GM19035 (cell line): ENCODE measurements at regions not wholly inside any gene's neighbourhood (a gene's known extent, or its start where the extent isn't known, plus 50 kb on each side); places are given as distances from the start of the nearest gene placed in this dataset.

Source experiments
- ATAC-seq: cut with Tn5 transposase; IDR thresholded peaks from one replicate; pipeline ENCODE4 v1.9.1; 2021; ENCODE audit not compliant: unreplicated experiment

DNA sequence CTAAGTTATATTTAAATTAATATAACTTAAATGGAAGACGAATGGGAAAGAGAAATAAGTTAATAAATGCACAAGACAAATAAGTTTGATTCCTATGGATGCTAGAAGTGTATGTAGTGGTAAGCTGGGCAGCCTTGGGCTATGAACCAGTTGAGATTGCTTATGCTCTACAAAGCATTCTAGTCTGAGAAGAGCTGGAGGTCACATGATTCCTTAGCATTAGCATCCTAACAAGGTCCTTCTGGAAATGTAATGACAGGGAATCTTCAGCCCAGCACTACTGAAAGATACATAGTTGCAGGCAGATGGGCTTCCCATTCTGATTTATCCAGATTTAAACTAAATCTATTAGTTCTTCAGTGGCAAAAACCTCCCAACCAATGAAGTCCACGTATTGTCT is 102.3 kb upstream of the ESRRG start:
- no peak for ATAC-seq

DNA sequence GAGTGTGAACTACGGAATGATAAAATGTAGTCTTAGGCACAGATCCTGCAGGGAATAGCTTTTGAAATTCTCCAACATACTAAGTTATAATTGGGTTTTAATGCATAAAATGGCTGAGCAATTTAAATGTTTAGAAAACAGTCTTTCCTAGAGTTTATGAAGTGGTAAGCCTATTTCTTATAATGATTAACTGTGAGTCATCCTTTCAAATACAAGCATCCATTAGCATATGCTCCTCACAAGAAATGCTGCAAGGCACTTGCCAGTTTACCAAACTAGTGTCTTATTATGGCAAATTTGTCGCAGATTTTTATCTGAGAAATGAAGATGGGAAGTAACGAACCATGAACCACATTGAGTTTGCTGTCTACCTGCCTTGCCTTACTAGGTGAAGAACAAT is 101.3 kb upstream of the ESRRG start:
- ATAC-seq, result no peak

DNA sequence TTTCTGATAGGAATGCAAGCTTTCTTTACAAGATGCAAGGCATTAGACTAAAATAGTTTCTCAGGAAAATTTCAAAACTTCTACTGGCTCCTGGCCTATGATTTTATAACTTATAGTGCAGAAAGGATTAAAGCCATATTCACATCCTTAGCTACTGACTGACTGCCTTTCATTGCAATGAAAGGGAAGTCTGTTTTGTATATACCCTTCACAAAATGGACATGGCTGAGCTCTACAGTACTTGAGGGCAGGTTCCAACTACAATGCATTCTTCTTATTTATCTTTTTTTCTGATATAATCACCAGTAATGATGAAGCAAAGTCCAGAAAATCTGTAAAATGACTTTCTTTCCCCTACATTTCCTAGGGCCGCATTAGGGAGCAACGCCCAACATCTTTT is 100.5 kb upstream of the ESRRG start:
- no peak for ATAC-seq

DNA sequence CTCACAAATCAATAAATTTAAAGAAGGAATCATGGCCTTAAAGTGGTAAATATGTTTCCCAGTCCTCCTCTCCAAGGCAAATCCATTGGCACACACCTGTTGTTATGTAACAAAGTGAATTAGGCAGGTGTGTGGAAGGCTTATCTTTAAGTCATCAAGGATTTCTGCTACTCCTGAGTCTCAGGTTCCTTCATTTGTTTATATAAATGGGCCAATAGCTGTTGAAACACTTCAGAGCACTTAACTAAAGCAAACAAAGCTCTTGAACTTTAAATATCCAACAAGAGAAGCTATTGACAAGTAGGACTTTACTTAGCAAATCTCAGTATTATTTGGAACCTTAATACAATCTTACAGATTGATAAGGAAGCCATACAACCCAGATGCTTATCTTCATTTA is 99.3 kb upstream of the ESRRG start:
- ATAC-seq, result no peak

DNA sequence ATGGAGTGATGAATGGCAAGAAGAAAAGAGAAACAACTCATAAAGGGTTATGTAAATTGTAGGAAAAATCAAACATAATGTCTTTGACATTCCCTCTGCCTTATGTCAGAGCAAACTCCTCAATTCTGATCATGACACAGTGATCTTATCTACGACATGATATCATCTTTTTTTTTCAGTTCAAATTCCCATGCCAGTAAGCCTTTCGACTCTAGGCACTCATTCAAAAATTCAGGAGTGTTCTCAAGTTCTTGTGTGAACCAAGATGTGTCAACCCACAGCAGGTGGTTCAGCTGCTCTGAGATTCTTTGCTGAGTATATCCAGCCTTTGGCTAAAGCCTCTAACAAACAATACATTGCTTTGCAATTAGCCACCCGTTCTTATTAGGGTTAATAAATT is 97.1 kb upstream of the ESRRG start:
- no peak for ATAC-seq

DNA sequence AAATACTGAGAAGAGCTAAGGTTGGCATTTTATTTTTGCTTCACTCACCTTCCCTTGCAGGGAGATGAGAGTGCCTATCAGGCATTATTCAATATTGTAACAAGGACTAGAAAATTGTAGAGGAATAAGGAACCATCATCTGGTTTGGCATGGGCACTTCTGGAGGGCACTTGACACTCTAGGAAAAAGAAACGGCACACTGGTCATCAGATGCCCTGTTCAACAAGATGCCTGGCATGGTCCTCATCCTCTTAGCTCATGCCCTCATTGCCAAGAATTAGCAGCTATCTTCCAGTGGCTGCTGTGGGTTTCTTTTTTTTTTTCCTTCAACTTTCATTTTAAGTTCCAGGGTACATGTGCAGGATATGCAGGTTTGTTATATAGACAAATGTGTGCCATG is 95.1 kb upstream of the ESRRG start:
- no peak for ATAC-seq

DNA sequence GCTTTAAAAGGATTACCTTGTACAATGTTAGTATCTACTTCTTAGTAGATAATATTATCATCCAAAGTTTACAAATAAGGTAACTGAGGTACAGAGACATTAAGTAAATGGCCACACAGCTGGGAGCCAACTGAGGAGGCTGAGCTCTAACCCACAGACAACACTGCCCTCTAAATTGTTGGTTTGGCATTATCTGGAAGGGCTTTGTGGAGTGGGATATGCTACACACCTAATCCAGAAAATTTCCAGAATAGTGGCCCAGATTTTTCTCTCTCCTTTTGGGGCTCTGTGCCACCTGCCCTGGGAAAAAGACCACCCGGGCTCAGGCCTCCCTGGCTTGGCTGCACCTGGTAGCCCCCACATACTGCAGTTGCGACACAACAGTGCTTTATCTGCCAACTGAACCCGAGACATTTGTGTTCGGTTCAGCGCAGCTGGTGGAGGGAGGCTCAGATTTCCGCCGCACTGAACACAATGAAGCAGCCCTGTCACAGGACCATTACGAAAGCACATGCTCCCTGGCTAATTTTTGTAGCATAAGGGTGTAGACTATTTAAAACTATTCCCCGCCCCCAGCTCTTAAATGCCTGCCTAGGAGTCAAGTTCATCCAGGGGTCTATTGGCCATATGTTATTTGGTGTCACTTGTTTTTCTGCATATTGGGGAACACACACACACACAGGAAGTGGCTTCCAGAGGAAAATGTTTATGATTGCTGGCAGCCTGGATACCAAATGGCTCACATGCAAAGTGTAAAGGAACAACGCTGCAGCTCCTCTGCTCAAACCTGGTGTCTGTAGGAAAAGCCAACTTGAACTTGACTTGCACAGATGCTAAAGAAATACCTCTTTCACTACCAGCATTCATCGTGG is 92.3 kb upstream of the ESRRG start:
- ATAC-seq, result no peak

DNA sequence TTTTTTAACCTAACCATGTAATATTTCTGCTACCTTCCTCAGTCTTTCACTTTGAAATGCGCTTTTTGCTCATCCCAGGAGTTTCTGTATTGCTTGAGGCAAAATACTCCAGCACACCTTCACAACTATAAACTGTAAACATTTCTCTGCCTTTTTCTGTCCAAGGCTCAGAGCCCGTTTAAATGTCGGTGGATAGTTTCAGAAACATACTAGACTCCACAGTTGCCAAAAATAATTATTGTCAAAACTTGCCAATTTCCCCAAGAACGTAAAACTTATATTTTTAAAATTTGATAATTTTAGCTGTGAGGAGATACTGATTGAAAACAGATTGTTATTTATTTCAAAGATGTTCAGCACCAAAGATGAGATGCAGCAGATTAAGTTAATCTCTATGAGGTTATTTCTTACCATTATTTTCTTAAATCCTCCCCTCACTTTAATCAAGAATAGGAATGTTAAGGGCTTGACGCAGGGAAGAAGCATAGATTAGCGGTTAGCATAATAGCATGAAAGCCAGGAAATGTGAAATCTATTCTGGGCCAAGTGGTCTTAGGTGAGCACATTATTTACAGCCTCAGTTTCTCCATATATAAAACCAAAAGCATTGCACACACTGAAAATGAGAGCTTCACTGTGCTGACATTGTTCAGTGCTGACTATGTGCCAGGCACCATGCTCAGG is 91.5 kb upstream of the ESRRG start:
- no peak for ATAC-seq

DNA sequence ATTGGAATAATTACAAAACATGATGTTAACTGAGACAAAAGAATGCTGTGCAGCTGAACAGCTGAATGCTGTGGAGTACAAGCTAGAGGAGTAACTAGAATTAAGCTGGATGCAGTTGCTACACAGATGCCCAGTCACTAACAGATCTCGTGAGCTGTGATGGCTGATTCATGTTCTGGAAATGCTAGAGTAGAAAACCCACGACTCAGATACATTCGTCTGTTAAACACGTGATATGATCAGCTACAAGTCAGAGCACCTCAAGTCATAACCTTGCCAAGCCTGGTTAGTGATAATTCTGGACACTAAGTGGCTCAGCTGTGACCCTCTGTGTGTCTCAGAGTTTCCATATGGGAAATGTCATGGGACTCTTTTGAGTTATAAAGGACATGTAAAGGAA is 89.7 kb upstream of the ESRRG start:
- ATAC-seq, result no peak

DNA sequence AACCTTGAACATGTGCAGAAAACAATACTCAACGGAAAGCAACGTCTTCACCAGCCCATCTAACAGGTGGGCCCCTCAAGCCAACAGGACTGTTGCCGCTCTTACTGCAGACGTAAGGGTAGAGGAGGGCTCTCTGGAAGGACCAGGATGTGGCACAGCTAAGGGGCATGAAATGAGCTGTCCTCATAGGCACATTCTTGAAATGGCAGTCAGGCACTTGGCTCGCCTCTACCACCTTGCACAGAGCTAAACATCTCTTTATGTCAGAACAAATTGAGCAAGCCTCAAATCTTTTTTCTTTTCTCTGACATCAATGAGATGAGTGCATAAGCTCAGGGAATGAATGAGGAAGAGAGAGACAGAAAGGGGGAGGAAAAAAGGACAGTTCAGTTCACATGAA is 86.4 kb upstream of the ESRRG start:
- ATAC-seq, result no peak

DNA sequence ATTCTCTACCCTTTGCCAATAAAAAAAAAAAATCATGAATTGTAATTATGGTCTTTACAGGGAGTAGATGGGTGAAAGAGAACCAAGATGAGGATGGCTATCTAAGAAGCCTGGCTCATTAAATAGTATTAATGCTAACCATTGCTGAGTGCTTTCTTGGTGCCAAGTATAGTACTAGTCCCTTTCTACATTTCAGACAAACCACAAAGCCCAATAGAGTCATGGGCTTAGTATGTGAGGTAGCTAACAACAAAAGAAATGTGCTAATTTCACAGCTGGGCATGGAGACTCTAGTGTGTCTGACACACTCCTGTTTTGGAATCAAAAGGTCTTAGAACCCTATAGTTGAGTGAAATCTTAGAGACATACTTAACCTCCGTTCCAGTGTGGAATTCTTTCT is 84.5 kb upstream of the ESRRG start:
- ATAC-seq, result no peak

DNA sequence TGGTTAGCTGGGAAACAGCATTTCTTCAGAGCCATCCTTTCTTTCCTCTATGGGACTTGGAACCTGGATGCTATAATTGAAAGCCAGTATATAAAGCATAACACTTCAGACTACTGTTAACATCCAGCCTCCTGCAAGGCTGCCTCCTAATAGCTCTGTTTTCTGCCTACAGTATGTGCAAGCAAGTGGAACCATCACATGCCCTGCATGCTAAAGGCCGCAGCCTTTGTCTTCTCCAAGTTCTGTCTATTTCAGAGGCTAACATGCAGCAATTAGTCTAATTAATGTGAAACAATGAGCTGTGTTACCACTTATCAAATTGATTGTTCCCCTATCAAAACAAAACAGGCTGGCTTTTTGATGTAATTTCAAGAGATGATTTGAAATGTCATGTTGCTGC is 82.7 kb upstream of the ESRRG start:
- no peak for ATAC-seq

DNA sequence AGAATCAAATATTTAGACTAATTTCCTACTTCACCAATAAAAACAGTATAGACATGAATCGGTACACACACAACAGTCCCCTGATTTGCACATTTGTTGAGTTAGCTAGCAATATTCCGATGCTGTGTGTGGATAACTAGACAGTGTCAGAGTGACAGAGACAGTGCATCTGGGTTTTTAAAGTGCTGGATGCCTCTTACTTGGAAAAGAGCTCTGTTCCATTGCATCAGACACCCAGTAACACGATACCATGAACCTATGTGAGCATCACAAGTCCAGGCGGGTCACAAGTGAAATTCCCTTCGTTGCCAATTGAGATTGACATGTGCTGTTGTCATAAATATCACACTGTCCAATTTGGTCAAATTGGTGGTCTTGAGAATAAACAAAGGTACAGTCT is 82.0 kb upstream of the ESRRG start:
- ATAC-seq, result no peak

DNA sequence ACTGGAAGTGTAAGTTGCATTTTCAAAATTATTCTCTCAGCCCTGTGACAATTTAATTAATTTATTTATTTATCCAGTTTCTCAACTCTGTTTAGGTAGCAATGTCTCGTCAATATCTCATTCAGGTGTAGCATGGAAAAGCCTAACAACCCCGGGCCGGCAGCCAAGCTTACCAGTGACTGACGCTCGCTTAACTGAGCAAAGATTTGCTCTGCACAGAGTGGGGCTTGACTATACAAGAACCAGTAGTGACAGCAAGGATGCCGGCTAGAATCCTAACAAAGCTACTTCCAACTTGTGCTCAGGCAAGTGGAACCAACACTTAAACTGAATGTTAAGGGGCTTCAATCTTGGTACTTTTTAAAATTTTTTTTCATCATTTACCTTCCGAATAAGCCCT is 80.9 kb upstream of the ESRRG start:
- no peak for ATAC-seq

DNA sequence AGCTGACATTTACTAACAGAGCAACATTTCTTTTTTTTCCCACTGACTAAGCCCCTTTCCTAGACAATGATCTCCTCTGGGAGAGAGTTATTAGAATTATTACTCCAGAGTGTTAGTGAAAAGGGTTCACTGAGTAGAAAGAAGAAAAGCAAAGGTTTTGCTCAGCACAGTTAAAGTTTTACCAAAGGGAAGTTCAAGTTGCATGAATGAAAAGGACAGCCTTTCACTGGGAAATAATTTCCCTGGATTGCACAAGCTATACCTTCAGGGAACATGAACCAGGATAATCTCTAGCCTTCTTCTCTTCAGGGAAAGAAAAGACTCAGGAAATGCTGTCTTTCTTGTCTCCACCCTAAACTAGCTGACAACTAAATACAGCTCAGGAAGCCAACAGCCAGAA is 71.4 kb upstream of the ESRRG start:
- ATAC-seq, result no peak

DNA sequence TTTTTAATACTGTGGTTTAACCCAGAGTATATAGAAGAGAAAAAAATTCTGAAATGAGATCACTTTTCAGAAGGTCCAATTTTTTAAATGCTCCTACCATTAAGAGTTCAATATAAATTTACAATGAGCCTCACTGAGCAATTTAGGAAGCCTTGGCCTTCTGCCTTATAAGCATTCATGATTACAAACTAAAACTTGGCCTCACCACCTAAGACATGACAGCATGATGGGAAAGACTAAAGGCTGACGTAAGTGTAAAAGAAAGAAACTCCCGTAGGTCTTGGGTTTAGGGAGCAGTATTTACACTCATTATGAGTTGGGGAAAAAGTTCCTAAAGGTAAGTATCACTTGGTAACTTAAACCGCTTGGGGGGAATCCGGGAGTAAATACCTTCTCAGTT is 70.7 kb upstream of the ESRRG start:
- ATAC-seq, result no peak

DNA sequence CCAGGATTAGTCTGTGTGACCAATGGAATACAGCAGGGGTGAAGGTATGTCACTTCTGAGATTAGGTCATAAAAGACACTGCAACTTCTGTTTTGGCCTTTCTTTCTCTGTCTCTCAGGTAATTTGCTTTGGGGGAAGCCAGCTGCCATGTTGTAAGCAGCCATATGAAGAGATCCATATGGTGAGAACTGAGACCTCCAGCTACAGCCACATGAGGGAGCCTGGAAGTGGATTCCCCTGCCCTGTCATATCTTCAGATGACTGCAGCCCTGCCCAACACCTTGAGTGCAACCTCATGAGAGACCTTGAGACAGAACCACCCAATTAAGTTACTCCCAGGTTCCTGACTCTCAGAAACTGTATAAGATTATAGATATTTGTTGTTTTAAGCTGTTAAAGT is 70.1 kb upstream of the ESRRG start:
- ATAC-seq, result no peak

DNA sequence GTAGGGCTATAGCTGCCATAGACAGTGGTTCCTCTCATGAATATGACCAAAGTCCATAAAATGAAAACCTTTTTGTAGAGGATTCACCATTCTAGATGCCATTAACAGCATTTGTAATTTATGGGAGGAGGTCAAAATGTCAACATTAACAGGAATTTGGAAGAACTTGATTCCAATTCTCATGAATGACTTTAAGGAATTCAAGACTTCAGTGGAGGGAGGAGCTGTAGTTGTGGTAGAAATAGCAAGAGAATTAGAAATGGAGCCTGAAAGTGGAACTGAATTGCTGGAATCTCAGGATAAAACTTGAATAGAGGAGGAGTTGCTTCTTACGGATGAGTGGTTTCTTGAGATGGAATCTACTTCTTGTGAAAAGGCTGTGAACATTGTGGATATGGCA is 65.4 kb upstream of the ESRRG start:
- ATAC-seq, result no peak

DNA sequence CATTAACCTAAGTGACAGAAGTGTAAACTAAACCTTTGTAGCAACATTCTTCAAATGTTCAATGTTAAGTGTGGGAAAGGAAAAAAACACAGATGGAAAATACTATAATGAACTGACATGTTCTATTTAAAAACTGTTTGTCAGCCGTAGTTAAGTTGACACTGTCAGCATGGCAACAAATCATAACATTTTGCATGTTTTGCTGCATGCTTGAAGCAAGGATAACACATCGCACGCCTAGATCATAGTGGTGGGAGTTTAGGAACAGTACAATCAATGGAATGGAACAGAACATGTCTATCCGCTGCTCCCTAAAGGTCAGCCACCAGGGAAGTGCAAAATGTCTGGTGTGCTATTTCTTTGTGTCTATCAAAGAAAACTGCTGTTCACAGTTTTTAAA is 62.5 kb upstream of the ESRRG start:
- no peak for ATAC-seq

DNA sequence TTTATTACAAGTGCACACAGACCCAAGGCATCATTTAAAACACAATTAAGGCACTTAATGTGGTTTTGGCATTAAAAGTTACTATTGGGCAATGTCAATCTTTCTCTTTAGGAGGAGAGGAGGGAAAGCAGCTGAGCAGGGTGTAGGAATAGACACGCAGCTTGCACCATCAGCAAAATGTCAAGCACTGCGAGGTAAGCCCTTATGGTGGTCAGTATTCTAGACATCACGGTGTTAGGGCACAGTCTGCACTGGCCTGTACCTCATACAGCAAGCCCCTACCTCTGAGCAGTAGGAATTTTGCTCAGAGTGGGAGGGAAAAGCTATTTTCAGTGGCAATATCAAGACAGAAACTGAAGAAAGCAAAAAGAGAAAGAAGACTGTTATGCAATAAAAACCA is 62.0 kb upstream of the ESRRG start:
- no peak for ATAC-seq

DNA sequence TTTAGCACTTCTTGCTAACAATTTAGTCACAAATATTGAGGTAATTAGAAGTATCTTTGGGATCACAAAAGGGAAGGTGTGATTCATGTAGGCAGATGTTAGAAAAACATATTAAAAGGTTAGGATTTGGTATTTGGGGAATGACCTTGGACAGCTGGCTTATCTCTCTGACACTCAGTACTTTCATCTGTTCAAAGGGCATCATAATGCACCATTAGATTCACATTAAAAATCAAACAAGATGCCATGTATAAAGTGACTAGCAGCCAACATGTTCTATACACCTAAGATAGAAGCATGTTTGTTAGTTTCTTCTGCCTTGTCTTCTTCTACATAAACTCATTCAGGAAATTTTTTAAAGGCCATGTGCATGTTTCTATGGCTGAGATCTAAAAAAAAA is 56.5 kb upstream of the ESRRG start:
- ATAC-seq, result no peak

DNA sequence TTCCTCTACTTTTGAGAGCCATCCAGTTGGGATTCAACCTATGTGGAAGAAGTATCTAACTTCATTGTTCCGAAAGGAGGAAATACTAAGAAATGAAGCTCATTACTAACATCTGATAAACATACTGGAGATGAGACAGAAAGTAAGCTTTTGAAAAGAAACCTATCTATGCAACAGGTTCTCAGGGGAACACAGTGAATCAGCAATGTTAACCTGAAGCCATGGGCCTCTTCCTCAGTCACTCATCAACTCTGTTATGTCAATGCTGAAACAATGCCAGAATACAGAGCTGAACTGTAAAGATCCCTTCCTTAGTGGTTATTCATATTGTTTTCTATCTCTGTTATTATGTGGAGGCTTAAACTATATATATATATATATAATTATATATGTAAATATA is 55.5 kb upstream of the ESRRG start:
- ATAC-seq, result no peak

DNA sequence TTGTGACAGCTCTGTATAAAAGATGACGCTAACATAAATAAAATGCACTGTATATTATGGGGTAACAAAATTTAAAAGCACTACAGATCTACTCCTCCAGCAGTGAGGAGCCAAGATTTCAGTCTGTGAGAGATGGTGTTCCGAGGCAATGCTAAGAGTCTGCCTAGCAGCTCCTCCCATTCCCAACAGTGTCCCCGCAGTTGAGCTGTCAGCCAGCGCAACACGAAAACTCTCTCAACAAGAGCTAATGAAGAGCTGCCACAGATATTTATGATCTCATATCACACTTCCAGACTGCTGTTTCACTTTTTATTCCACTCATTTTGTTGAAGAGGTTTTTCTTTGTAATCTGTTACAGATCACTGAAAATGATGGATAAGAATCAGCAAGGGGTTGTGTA is 53.9 kb upstream of the ESRRG start:
- ATAC-seq, result no peak
